WTC11 (cell line): ENCODE measurements at regions not wholly inside any gene's neighbourhood (a gene's known extent, or its start where the extent isn't known, plus 50 kb on each side); places are given as distances from the start of the nearest gene placed in this dataset.

Experiments used
- ATAC-seq: fragments of 200-7000 bp; cut with Tn5 transposase; 2 replicates; pipeline ENCODE4 v1.10.0; 2021; ENCODE audit warnings: mild to moderate bottlenecking, moderate library complexity
- CTCF ChIA-PET: fragments of 300-600 bp; sonication (Branson Sonifier 250); formaldehyde crosslinking; loops from one replicate; lab custom pipeline; 2021; ENCODE audit warnings: antibody characterized with exemption; lab: Charles Lee
- POLR2A ChIA-PET: fragments of 350-600 bp; sonication (Branson Sonifier 250); formaldehyde crosslinking; loops from one replicate; lab custom pipeline; 2021; ENCODE audit warnings: antibody characterized with exemption; lab: Charles Lee
- DNase-seq: peaks from one replicate; pipeline ENCODE4 v3.0.0; 2021; ENCODE audit warnings: low spot score
- H3K27ac Mint-ChIP-seq: 2 replicates; pipeline ENCODE4 v1.8.0; 2021; ENCODE audit warnings: mixed read lengths
- H3K27me3 Mint-ChIP-seq: 2 replicates; pipeline ENCODE4 v1.8.0; 2021; ENCODE audit warnings: low read depth, mild to moderate bottlenecking, moderate library complexity, mixed read lengths
- H3K36me3 Mint-ChIP-seq: 2 replicates; pipeline ENCODE4 v1.8.0; 2021; ENCODE audit warnings: mixed read lengths
- H3K4me1 Mint-ChIP-seq: 2 replicates; pipeline ENCODE4 v1.8.0; 2022; ENCODE audit warnings: mixed read lengths
- H3K4me3 Mint-ChIP-seq: 2 replicates; pipeline ENCODE4 v1.8.0; 2021; ENCODE audit warnings: mild to moderate bottlenecking, moderate library complexity, mixed read lengths
- H3K9me3 Mint-ChIP-seq: 2 replicates; pipeline ENCODE4 v1.8.0; 2021; ENCODE audit warnings: mixed read lengths
- FOXJ3 ChIP-seq: sonication (generic); formaldehyde crosslinking; IDR thresholded peaks from 2 replicates; pipeline ENCODE4 v1.9.0; 2021; ENCODE audit warnings: missing genetic modification reagents, mild to moderate bottlenecking, borderline replicate concordance
- FOXK1 ChIP-seq: sonication (generic); formaldehyde crosslinking; IDR thresholded peaks from 2 replicates; pipeline ENCODE4 v1.8.0; 2022; ENCODE audit warnings: mild to moderate bottlenecking, moderate library complexity, missing genetic modification reagents
- GRHL2 ChIP-seq: fragments of 250-450 bp; sonication (Bioruptor Pico); IDR thresholded peaks from 2 replicates; pipeline ENCODE4 v1.8.0; 2022; ENCODE audit warnings: mild to moderate bottlenecking, moderate library complexity; ENCODE audit not compliant: insufficient replicate concordance, severe bottlenecking
- GTF2I ChIP-seq: fragments of 250-450 bp; sonication (Bioruptor Pico); conservative IDR thresholded peaks from 2 replicates; pipeline ENCODE4 v1.4.0; 2021; ENCODE audit warnings: mild to moderate bottlenecking
- HMGA2 ChIP-seq: fragments of 250-450 bp; sonication (Bioruptor Pico); IDR thresholded peaks from 2 replicates; pipeline ENCODE4 v1.4.0; 2021; ENCODE audit warnings: mild to moderate bottlenecking, moderate library complexity
- IRF2 ChIP-seq: sonication (generic); formaldehyde crosslinking; IDR thresholded peaks from 2 replicates; pipeline ENCODE4 v1.8.0; 2022; ENCODE audit warnings: low read depth, missing genetic modification reagents, borderline replicate concordance
- MXD4 ChIP-seq: fragments of 250-450 bp; sonication (Bioruptor Pico); IDR thresholded peaks from 2 replicates; pipeline ENCODE4 v1.8.0; 2021; ENCODE audit warnings: mild to moderate bottlenecking, moderate library complexity, borderline replicate concordance
- RELA ChIP-seq: sonication (generic); formaldehyde crosslinking; IDR thresholded peaks from 2 replicates; pipeline ENCODE4 v1.8.1; 2022; ENCODE audit warnings: missing genetic modification reagents, mild to moderate bottlenecking, borderline replicate concordance
- ZBTB21 ChIP-seq: sonication (generic); formaldehyde crosslinking; IDR thresholded peaks from 2 replicates; pipeline ENCODE4 v1.8.1; 2023; ENCODE audit warnings: mild to moderate bottlenecking, missing genetic modification reagents, borderline replicate concordance
- ZNF138 ChIP-seq: sonication (generic); formaldehyde crosslinking; conservative IDR thresholded peaks from 2 replicates; pipeline ENCODE4 v1.8.1; 2022; ENCODE audit warnings: mild to moderate bottlenecking, moderate library complexity, missing genetic modification reagents
- ZNF423 ChIP-seq: fragments of 250-450 bp; sonication (Bioruptor Pico); IDR thresholded peaks from 2 replicates; pipeline ENCODE4 v2.1.2; 2022; ENCODE audit warnings: mild to moderate bottlenecking, moderate library complexity
- TF ChIP-seq, protein P1 (sequence below): sonication (generic); formaldehyde crosslinking; IDR thresholded peaks from 2 replicates; pipeline ENCODE4 v1.8.0; 2022; ENCODE audit warnings: mild to moderate bottlenecking, missing genetic modification reagents
- TF ChIP-seq, protein P2 (sequence below): fragments of 250-450 bp; sonication (Bioruptor Pico); IDR thresholded peaks from 2 replicates; pipeline ENCODE4 v1.9.0; 2021; ENCODE audit warnings: moderate library complexity, mild to moderate bottlenecking, inconsistent platforms, borderline replicate concordance
- TF ChIP-seq, protein P3 (sequence below): sonication (generic); formaldehyde crosslinking; conservative IDR thresholded peaks from 2 replicates; pipeline ENCODE4 v1.8.1; 2023; ENCODE audit warnings: mild to moderate bottlenecking, low read depth, missing genetic modification reagents, moderate library complexity
- TF ChIP-seq, protein P4 (sequence below): fragments of 250-450 bp; sonication (Bioruptor Pico); IDR thresholded peaks from 2 replicates; pipeline ENCODE4 v1.8.0; 2021; ENCODE audit warnings: mild to moderate bottlenecking
- TF ChIP-seq, protein P5 (sequence below): fragments of 250-450 bp; sonication (Bioruptor Pico); IDR thresholded peaks from 2 replicates; pipeline ENCODE4 v1.9.0; 2021; ENCODE audit warnings: mild to moderate bottlenecking
- TF ChIP-seq, protein P6 (sequence below): sonication (generic); formaldehyde crosslinking; IDR thresholded peaks from 2 replicates; pipeline ENCODE4 v1.8.0; 2022; ENCODE audit warnings: mild to moderate bottlenecking, missing genetic modification reagents

DNA sequence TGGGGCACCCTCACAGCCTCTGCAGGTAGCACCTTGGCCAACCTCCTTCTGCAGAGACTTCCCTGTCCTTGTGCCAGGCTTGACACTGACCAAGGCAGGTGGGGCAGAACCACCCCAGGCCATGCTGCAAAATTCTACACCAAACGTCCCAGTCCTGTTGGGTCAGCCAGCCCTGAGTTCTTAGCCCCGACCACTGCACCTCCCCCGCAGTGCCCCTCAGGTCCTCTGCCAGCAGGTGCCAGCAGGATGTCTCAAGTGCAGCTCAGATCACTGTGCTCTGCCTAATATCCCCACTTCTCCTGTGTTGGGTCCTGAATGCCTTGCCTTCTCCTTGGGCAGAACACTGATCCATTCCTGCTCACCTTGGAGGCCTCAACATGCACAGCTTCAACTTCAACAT, 999.7 kb downstream of the TBC1D22A start:
- no peak for DNase-seq
- no peaks in the 10 kb centered on the region; the same call in 1 of the 2 replicates for H3K27me3 Mint-ChIP-seq
- no peak for TF ChIP-seq GTF2I (CRISPR knock-in tag)
- TF ChIP-seq, protein P1, sequence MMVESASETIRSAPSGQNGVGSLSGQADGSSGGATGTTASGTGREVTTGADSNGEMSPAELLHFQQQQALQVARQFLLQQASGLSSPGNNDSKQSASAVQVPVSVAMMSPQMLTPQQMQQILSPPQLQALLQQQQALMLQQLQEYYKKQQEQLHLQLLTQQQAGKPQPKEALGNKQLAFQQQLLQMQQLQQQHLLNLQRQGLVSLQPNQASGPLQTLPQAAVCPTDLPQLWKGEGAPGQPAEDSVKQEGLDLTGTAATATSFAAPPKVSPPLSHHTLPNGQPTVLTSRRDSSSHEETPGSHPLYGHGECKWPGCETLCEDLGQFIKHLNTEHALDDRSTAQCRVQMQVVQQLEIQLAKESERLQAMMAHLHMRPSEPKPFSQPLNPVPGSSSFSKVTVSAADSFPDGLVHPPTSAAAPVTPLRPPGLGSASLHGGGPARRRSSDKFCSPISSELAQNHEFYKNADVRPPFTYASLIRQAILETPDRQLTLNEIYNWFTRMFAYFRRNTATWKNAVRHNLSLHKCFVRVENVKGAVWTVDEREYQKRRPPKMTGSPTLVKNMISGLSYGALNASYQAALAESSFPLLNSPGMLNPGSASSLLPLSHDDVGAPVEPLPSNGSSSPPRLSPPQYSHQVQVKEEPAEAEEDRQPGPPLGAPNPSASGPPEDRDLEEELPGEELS, result no peak
- POLR2A ChIA-PET, result no interaction called here
- no peaks in the 10 kb centered on the region for H3K4me1 Mint-ChIP-seq
- no peak for ATAC-seq
- CTCF ChIA-PET, result no interaction called here
- peaks cover 17% of the 10 kb centered on the region for H3K9me3 Mint-ChIP-seq
- no peak overlapping the region for H3K4me3 Mint-ChIP-seq
- H3K27ac Mint-ChIP-seq, result no peak overlapping the region
- peaks cover 2% of the 10 kb centered on the region; the same call in 1 of the 2 replicates for H3K36me3 Mint-ChIP-seq

DNA sequence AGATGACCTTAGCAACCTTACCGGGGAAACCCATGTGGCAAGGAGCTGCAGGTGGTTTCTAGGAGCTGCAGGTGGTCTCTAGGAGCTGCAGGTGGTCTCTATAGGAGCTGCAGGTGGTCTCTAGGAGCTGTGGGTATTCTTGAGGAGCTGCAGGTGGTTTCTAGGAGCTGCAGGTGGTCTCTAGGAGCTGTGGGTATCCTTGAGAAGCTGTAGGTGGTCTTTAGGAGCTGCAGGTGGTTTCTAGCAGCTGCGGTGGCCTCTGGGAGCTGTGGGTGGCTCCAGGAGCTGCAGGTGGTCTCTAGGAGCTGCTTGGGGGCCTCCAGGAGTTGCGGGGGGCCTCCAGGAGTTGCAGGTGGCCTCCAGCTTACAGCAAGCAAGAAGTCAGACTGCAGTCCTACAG, 997.5 kb downstream of the TBC1D22A start:
- Mint-ChIP-seq H3K27me3 (no peaks in the 10 kb centered on the region; the same call in 1 of the 2 replicates), H3K36me3 (peaks cover 2% of the 10 kb centered on the region; the same call in 1 of the 2 replicates), H3K4me3 (no peak overlapping the region), H3K4me1 (no peaks in the 10 kb centered on the region), H3K27ac (no peak overlapping the region), H3K9me3 (peaks cover 22% of the 10 kb centered on the region)
- ChIA-PET CTCF (interaction anchor here (0.6 kb wide), 1 partner anchor 172 kb away, joined by 5 read pairs; no protein-coding TSS in a partner anchor), POLR2A (no interaction called here)
- no peak for ATAC-seq
- DNase-seq, result no peak
- TF ChIP-seq, protein P2, sequence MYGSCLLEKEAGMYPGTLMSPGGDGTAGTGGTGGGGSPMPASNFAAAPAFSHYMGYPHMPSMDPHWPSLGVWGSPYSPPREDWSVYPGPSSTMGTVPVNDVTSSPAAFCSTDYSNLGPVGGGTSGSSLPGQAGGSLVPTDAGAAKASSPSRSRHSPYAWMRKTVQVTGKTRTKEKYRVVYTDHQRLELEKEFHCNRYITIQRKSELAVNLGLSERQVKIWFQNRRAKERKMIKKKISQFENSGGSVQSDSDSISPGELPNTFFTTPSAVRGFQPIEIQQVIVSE (CRISPR knock-in tag), result no peak
- TF ChIP-seq HMGA2 (CRISPR knock-in tag) (no peak), MXD4 (CRISPR knock-in tag) (no peak), ZNF423 (CRISPR knock-in tag) (peak; percentile 48; the same call in 1 of the 2 replicates), IRF2 (no peak)

DNA sequence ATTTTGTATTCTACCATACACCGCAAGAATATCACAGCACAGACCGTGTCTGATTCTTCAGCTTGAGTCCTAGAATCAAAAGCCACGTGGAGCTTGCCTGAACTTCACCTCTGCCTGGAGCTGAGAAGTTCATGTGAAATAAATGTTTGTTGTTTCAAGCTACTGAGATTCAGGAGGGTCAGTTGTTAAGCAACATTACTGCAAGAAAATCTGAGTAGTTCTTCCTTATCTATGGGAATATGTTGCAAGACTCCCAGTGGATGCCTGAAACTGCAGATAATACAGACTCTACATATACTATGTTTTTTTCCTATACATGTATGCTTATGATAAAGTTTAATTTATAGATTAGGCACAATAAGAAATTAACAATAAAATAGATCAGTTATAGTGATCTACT, 995.3 kb downstream of the TBC1D22A start:
- no peak overlapping the region for H3K27ac Mint-ChIP-seq
- ChIA-PET CTCF (no interaction called here), POLR2A (no interaction called here)
- TF ChIP-seq ZBTB21 (no peak), RELA (CRISPR knock-in tag) (no peak), ZNF138 (no peak), FOXJ3 (CRISPR knock-in tag) (no peak), FOXK1 (CRISPR knock-in tag) (no peak), GRHL2 (no peak)
- TF ChIP-seq, protein P3, sequence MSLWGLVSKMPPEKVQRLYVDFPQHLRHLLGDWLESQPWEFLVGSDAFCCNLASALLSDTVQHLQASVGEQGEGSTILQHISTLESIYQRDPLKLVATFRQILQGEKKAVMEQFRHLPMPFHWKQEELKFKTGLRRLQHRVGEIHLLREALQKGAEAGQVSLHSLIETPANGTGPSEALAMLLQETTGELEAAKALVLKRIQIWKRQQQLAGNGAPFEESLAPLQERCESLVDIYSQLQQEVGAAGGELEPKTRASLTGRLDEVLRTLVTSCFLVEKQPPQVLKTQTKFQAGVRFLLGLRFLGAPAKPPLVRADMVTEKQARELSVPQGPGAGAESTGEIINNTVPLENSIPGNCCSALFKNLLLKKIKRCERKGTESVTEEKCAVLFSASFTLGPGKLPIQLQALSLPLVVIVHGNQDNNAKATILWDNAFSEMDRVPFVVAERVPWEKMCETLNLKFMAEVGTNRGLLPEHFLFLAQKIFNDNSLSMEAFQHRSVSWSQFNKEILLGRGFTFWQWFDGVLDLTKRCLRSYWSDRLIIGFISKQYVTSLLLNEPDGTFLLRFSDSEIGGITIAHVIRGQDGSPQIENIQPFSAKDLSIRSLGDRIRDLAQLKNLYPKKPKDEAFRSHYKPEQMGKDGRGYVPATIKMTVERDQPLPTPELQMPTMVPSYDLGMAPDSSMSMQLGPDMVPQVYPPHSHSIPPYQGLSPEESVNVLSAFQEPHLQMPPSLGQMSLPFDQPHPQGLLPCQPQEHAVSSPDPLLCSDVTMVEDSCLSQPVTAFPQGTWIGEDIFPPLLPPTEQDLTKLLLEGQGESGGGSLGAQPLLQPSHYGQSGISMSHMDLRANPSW (CRISPR knock-in tag), result no peak
- TF ChIP-seq, protein P4, sequence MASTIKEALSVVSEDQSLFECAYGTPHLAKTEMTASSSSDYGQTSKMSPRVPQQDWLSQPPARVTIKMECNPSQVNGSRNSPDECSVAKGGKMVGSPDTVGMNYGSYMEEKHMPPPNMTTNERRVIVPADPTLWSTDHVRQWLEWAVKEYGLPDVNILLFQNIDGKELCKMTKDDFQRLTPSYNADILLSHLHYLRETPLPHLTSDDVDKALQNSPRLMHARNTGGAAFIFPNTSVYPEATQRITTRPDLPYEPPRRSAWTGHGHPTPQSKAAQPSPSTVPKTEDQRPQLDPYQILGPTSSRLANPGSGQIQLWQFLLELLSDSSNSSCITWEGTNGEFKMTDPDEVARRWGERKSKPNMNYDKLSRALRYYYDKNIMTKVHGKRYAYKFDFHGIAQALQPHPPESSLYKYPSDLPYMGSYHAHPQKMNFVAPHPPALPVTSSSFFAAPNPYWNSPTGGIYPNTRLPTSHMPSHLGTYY (CRISPR knock-in tag), result no peak
- TF ChIP-seq, protein P5, sequence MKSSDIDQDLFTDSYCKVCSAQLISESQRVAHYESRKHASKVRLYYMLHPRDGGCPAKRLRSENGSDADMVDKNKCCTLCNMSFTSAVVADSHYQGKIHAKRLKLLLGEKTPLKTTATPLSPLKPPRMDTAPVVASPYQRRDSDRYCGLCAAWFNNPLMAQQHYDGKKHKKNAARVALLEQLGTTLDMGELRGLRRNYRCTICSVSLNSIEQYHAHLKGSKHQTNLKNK, result no peak
- TF ChIP-seq, protein P6, sequence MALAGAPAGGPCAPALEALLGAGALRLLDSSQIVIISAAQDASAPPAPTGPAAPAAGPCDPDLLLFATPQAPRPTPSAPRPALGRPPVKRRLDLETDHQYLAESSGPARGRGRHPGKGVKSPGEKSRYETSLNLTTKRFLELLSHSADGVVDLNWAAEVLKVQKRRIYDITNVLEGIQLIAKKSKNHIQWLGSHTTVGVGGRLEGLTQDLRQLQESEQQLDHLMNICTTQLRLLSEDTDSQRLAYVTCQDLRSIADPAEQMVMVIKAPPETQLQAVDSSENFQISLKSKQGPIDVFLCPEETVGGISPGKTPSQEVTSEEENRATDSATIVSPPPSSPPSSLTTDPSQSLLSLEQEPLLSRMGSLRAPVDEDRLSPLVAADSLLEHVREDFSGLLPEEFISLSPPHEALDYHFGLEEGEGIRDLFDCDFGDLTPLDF, result no peak
- no peak overlapping the region for H3K4me3 Mint-ChIP-seq
- DNase-seq, result no peak
- H3K4me1 Mint-ChIP-seq, result no peaks in the 10 kb centered on the region
- H3K36me3 Mint-ChIP-seq, result peaks cover 2% of the 10 kb centered on the region; the same call in 1 of the 2 replicates
- no peaks in the 10 kb centered on the region; the same call in 1 of the 2 replicates for H3K27me3 Mint-ChIP-seq
- peaks cover 17% of the 10 kb centered on the region for H3K9me3 Mint-ChIP-seq
- no peak for ATAC-seq
